GM19023 (cell line): ENCODE measurements at regions not wholly inside any gene's neighbourhood (a gene's known extent, or its start where the extent isn't known, plus 50 kb on each side); places are given as distances from the start of the nearest gene placed in this dataset.
"Not testable (repeated sequence)": the region's sequence is repeated elsewhere in the genome, so short reads cannot be mapped to it uniquely, and the experiment has no call there.

Experiments used
- ATAC-seq: cut with Tn5 transposase; IDR thresholded peaks from one replicate; pipeline ENCODE4 v1.9.1; 2021; ENCODE audit warnings: mild to moderate bottlenecking, moderate library complexity; ENCODE audit not compliant: unreplicated experiment

DNA sequence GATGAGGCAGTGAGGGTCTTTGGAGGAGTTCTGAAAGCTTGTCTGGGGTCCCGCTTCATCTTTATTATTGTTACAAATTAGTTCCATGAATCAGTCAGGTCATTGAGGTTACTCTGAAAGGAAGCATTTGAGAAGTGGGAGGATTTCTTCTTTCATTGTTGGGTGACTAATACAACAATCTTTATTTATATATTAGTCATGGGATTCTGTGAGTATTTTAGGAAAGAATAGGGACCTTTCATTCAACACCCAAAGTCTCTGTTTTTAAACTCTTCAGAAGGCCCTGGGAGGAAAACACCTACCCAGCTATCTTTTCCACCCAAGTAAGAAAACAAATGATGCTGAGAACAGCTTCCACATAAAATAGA is 98.3 kb downstream of the SOD2 start:
- no peak for ATAC-seq

DNA sequence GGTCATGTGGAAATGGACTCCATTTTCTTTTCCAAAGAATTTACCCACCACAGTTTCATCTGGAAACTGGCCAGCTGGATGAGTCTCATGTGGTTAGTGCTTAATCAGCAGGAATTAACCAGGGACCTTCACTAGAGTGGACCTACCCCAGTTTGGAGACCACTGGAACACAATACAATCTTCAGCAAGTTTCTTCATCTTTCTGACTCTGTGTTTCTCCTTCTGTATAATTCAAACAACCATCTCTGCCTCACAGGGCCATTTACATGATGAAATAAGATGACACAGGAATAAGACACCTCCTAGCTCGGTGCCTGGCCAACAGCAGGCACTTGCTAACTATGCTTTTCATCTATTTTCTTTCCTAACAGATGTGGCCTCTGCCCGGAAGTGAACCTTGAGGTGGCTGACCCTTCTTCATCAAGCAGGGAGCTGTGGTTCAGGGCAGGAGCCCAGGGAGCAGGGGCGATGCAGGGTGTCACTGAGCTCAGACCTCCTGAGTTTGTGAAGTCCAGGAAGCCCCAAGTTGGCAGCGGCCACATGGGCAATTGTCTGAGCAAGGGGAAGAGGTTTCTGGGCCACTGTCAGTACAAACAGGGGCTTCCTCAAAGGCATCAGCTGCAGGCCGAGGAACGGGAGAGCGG is 98.8 kb downstream of the SOD2 start:
- ATAC-seq: no peak

DNA sequence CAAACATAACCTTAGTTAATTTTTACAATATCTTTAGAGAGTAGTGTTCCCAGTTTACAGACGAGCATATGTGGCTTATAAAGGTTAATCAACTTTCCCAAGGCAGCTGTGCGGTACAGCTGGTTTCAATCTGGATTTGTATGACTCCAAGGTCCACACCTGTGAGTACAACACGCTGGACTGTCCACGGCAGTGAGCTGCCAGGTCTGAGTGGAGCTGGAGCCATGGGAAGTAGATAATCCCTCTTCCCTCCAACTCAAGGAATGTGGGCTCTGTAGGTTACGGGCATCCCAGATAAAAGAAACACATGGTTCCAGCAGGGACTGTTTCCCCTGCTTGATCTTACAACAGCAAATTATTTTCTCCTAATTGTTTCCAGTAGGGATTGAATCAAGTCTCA is 102.2 kb downstream of the SOD2 start:
- no peak for ATAC-seq

GRCh38 chr6:159586684-159587083 is 106.4 kb downstream of the SOD2 start:
- ATAC-seq: no peak

GRCh38 chr6:159582736-159583135 is 110.3 kb downstream of the SOD2 start:
- ATAC-seq: no peak

DNA sequence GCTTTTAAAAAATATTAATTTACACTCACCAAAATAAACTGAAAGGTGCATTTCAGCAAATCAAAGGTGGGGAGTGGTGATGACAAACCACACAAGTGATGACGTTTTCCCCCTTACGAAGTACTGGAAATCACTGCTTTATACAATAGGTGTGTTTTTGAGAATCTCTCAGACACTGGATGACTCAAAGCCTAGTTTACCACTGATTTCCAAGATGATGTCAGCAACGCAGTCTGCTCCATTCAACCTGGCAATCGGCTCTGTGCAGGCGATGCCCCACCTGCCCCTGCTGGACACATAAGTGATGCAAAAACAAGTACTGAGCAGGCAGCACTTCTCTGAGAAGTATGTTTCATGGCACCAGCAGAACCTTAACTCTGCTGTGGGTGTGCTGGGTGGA is 114.4 kb downstream of the SOD2 start:
- no peak for ATAC-seq

GRCh38 chr6:159577564-159577963 is 115.5 kb downstream of the SOD2 start:
- no peak for ATAC-seq

DNA sequence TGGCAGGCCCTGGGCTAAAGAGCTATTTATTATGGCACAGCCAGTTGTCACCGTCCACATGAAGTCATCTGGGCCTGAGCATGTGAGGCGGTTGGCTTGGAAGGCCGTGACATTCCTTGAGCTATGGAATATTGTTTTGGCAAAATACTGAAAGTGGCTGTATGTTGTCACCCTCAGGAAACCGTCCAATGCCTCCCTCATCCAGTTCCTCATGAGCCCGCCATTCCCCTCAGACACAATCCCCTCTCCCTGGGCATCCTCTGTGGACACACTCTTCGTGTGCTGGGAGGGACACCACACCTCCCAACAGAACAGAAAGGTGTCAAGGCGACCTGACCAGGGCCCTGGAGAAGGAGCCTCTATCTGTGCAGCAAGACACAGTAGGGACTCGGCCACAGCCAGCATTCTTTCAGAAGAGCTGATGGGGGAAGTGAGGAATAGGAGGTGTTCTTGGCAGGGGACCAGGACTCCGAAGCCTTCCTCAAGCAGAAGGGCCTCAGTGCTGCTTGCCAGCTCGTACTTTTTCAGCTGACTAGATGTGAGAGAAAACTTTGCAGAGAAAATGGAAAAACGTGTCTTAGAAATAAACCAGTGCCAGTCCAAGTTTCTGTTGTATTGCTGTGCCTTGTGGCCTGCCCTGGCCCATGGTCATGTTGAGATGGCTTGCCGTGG is 120.5 kb downstream of the SOD2 start:
- no peak for ATAC-seq

- no peak for ATAC-seq
Measured at GRCh38 chr6:159565181-159565710, 127.8 kb downstream of the SOD2 start.

DNA sequence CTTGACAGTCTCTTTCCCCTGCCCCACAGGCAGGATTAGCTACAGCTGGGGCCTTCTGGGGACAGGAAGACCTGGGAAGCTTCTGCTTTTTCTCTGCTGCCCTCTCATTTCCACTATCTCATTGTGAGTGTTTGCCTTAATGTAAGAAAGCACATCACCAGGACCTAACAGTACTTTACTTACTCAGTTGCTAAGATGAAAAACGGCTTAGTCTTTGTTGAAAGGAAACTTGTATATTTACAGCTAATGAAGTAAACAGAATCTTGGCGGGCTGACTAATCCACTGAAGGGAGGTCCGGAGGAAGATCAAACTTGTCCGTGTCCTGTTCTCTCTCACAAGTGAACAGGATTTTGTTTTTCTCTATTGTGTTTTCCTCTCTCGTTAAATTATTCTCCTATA is 128.6 kb downstream of the SOD2 start:
- ATAC-seq: no peak

DNA sequence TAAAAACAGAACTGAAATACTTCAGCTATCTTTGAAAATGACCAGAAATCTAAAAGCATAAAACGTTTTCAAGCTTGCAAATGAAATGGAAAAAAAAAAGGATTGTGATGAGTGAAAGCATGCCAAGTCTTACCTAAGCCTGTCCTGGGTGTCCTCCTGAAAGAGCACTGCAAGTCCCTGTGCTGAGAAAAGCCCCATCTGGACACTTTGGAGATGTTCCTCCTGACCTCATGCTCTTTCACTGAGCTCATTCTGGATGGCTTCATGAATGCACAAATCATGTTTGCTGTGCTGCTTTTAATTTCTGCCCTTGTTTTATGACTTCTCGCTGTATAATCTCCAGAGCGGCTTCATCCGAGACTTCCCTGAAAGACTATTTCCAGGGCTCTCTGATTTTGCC is 136.0 kb downstream of the SOD2 start:
- ATAC-seq: no peak

- no peak for ATAC-seq
Measured at GRCh38 chr6:159555082-159555875, 137.8 kb downstream of the SOD2 start.

GRCh38 chr6:159541296-159541695 is 151.7 kb downstream of the SOD2 start:
- no peak for ATAC-seq

GRCh38 chr6:159540883-159541282 is 152.2 kb downstream of the SOD2 start:
- no peak for ATAC-seq

DNA sequence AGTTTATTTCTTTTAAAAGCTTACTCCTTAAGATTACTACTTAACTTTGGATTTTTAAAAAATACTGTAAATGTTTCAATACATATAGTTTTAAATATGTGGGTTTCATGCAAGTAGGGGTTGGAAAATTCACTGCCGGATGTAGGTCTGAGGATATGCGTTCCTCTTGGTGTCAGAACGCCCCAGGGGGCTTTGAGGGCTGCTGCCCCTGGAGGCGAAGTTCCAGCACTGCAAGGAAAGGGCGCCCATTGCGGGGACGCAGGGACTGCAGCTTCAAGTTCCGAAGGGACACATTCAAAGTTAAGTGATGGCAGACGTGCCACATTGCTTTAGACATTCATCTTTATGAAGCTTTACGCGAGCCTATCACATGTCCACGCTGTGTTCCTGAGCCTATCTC is 152.9 kb downstream of the SOD2 start:
- no peak for ATAC-seq

- ATAC-seq: not testable (repeated sequence)
Measured at GRCh38 chr6:159538031-159538430, 155.0 kb downstream of the SOD2 start.

DNA sequence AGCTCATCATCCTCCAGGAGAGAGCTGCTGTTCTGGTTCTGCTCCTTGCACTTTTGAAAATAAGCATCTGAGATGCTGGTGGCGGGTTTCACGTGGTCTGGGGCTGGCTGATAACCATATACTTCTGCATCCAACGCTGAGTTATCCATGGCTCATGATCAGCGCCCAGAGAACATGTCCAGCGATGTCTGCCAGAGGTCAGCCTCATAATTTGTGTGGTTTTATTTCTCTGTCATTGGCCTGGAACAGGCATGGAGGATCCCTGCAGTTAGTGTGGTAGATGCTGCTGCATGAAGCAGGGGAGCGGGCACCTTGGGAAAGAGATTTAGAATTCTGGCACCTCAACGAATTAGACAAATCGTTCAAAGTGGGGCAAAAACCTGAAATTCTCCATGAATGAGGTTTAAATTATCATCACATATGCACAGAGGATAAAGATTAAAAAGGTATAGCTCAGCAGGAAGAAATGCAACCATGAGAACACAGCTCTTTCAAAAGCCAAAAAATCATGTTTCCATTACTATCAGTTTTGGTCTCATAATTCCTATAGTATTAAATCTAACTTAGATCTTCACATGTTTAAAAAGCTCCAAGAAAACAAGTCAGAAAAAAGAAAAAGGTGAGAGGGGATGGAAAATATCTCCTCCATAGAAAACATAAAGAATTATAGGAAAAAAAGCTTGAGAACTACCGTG is 157.2 kb downstream of the SOD2 start:
- no peak for ATAC-seq

DNA sequence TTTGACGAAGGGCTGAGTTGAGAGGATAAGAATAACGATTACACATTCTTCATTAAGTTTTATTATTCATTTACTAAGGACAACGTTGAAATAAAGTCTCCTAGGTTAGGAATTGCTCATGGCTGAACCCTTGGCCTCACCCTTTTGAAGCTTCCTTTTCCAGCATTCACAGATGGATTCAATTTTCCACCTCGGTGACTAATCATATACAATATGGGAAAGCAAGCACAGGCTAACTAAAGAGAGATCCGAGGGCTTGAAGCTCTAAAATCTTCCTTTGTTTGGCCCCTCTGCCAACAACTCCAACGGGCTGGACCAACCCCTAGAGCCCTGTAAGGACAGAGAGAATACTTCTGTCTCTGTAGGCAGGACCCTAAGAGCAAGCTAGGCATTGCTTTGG is 159.5 kb downstream of the SOD2 start:
- ATAC-seq: no peak

DNA sequence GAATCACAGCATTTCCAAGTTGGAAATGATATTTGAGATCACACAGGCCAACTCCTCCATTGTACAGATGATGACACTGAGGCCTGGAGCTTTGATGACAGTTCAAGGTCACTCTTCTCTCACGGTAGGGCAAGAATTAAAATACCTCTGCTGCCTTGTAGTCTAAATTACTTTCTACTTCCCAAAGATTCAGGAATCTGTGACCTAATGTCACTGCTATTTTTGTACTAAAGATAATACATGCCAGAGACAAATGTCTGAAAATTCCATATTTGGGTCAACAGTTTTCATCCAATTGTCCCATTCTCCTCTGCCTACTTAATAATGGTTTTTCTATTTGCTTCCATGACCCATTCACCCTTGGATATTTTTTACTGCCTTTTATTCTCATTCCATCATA is 160.0 kb downstream of the SOD2 start:
- ATAC-seq: no peak

DNA sequence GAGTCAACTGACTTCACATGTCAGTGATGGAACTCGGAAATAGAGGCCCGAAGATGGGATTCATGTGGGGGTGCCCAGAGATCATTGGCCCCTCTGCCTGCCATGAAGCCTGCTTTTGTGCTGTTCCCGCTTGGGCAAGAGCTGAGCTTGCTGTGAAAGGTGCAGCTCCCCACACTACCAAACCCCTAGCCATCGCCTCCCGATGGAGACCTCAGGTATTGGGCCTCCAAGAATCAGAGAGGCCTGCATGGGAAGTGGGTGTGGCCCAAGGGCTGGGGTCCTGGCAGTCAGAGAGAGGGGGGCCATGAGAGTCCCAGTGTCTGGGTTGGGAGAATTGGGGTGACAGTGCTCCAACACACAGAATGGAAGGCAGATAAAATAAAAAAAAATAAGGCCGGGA is 160.9 kb downstream of the SOD2 start:
- ATAC-seq: no peak

DNA sequence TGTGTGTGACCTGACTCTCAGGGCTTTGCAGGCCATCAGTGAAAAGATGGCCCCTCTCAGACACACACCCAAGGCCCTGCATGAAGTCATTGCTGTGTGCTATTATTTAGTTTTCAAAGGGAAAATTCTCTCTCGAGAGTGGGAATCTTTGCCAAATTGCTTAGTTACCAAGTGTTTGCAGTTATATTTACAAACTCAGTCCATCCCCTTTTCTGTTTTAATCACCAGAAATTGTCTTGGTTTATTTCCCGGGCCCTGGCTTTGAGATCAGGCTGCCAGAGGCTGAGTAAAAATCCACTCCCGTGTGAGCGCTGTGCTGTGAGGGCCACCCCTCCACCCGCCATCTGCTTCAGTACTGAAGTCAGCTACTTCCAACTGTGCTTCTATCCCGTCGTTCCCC is 163.1 kb downstream of the SOD2 start:
- no peak for ATAC-seq
